Gastrocnemius medialis (tissue), 4 donors: ENCODE measurements at regions not wholly inside any gene's neighbourhood (a gene's known extent, or its start where the extent isn't known, plus 50 kb on each side); places are given as distances from the start of the nearest gene placed in this dataset.
"Not testable (repeated sequence)": the region's sequence is repeated elsewhere in the genome, so short reads cannot be mapped to it uniquely, and the experiment has no call there.

ENCODE experiments used
- ATAC-seq, 2 donors: fragments of 150-250 bp; one replicate each; pipeline ENCODE4 v1.9.1; 2016
- DNase-seq, 2 donors: peaks; one replicate each; pipeline ENCODE4 v3.0.0-alpha.2; 2019
- H3K27ac ChIP-seq, 4 donors: fragments of 200-600 bp; sonication (generic); 1 replicate in 1 of 4; 2 replicates in 3 of 4; pipeline ENCODE4 v1.5.1; 2016 to 2018; ENCODE audit warnings: mild to moderate bottlenecking in 2 of 4, moderate library complexity in 1 of 4
- H3K27me3 ChIP-seq, 3 donors: fragments of 200-600 bp; sonication (generic) in 2 of 3; 1 replicate in 1 of 3; 2 replicates in 2 of 3; pipeline versions ENCODE4 v1.5.1 to v1.6.0; 2016 to 2019; ENCODE audit warnings: mild to moderate bottlenecking in 1 of 3, moderate library complexity in 1 of 3
- H3K36me3 ChIP-seq, 2 donors: fragments of 200-600 bp; sonication (generic) in 1 of 2; one replicate each; pipeline ENCODE4 v1.5.1; 2017 to 2018
- H3K4me1 ChIP-seq, 2 donors: fragments of 200-600 bp; sonication (generic) in 1 of 2; one replicate each; pipeline ENCODE4 v1.5.1; 2016 to 2017; ENCODE audit warnings: mild to moderate bottlenecking in 2 of 2
- H3K4me3 ChIP-seq, 4 donors: fragments of 200-600 bp; sonication (generic) in 3 of 4; 1 replicate in 1 of 4; 2 replicates in 3 of 4; pipeline ENCODE4 v1.5.1; 2016 to 2019; ENCODE audit warnings: mild to moderate bottlenecking in 2 of 4
- H3K9me3 ChIP-seq, 3 donors: fragments of 200-600 bp; sonication (generic) in 2 of 3; 1 replicate in 1 of 3; 2 replicates in 2 of 3; pipeline ENCODE4 v1.5.1; 2016 to 2019
- CTCF ChIP-seq, 5 experiments: fragments of 450-650 bp in 3 of 5; fragments of 200-600 bp in 2 of 5; sonication (generic) in 2 of 5; IDR thresholded peaks in 4 of 5; conservative IDR thresholded peaks in 1 of 5; 1 replicate in 4 of 5; 2 replicates in 1 of 5; pipeline ENCODE4 v1.5.1; 2016 to 2019; ENCODE audit warnings: antibody characterized with exemption in 5 of 5, mild to moderate bottlenecking in 3 of 5, moderate library complexity in 3 of 5
- POLR2A ChIP-seq, 2 donors: fragments of 450-650 bp; IDR thresholded peaks; one replicate each; pipeline ENCODE4 v1.6.1; 2017; ENCODE audit warnings: antibody characterized with exemption in 2 of 2, mild to moderate bottlenecking in 2 of 2, moderate library complexity in 2 of 2
- in situ Hi-C, 4 donors: fragments of 200-750 bp; cut with MboI; loops; one replicate each; pipeline versions ENCODE4 v1.15.0 to v1.8.0; 2017; ENCODE audit warnings: low sequenced_read_pairs in 4 of 4
- intact Hi-C: fragments of 100-400 bp; cut with DNase I; formaldehyde crosslinking; loops from one replicate; pipeline ENCODE4 v1.15.1; 2023; ENCODE audit warnings: low total_unique reads

- no peaks in the 10 kb centered on the region for H3K36me3 ChIP-seq
- TF ChIP-seq POLR2A (IDR thresholded peaks at IDR 0.05) (no peak), CTCF (IDR thresholded peaks at IDR 0.05 in 4 of 5, conservative IDR thresholded peaks at IDR 0.05 in 1 of 5) (no peak)
- ATAC-seq (no peak), DNase-seq (no peak)
- H3K27me3 ChIP-seq: no peaks in the 10 kb centered on the region
- no peaks in the 10 kb centered on the region for H3K4me1 ChIP-seq
- in situ Hi-C loops: no loop called here
- H3K27ac ChIP-seq: no peak overlapping the region
- intact Hi-C loops: no loop called here
- no peaks in the 10 kb centered on the region for H3K9me3 ChIP-seq
- H3K4me3 ChIP-seq: no peak overlapping the region
Observed at GRCh38 chr2:130289780-130290179, 52.9 kb upstream of the IMP4 start.

- no peaks in the 10 kb centered on the region for H3K36me3 ChIP-seq
- in situ Hi-C loops (no loop called here), intact Hi-C loops (no loop called here)
- H3K9me3 ChIP-seq: no peaks in the 10 kb centered on the region
- TF ChIP-seq CTCF (IDR thresholded peaks at IDR 0.05 in 4 of 5, conservative IDR thresholded peaks at IDR 0.05 in 1 of 5) (no peak), POLR2A (IDR thresholded peaks at IDR 0.05) (no peak)
- H3K4me3 ChIP-seq: no peak overlapping the region
- no peak overlapping the region for H3K27ac ChIP-seq
- ATAC-seq (no peak), DNase-seq (no peak)
- H3K4me1 ChIP-seq: no peaks in the 10 kb centered on the region
- H3K27me3 ChIP-seq: no peaks in the 10 kb centered on the region
Observed at GRCh38 chr2:130288467-130289403, 54.0 kb upstream of the IMP4 start.

GRCh38 chr2:130287656-130288026 lies 55.1 kb upstream of the IMP4 start:
- intact Hi-C loops: no loop called here
- in situ Hi-C loops: no loop called here
- Histone ChIP-seq H3K36me3 (no peaks in the 10 kb centered on the region), H3K27me3 (no peaks in the 10 kb centered on the region), H3K4me3 (no peak overlapping the region), H3K4me1 (no peaks in the 10 kb centered on the region), H3K9me3 (no peaks in the 10 kb centered on the region), H3K27ac (no peak overlapping the region)
- DNase-seq: no peak
- ATAC-seq: no peak
- TF ChIP-seq POLR2A (IDR thresholded peaks at IDR 0.05) (no peak), CTCF (IDR thresholded peaks at IDR 0.05 in 4 of 5, conservative IDR thresholded peaks at IDR 0.05 in 1 of 5) (no peak)

- no peaks in the 10 kb centered on the region for H3K36me3 ChIP-seq
- H3K27me3 ChIP-seq: no peaks in the 10 kb centered on the region
- no peaks in the 10 kb centered on the region for H3K4me1 ChIP-seq
- intact Hi-C loops (no loop called here), in situ Hi-C loops (no loop called here)
- ATAC-seq: no peak
- H3K9me3 ChIP-seq: no peaks in the 10 kb centered on the region
- no peak for TF ChIP-seq POLR2A (IDR thresholded peaks at IDR 0.05)
- TF ChIP-seq CTCF (IDR thresholded peaks at IDR 0.05 in 4 of 5, conservative IDR thresholded peaks at IDR 0.05 in 1 of 5): no peak
- no peak overlapping the region for H3K27ac ChIP-seq
- no peak for DNase-seq
- H3K4me3 ChIP-seq: no peak overlapping the region
Observed at GRCh38 chr2:130286983-130287655, 55.6 kb upstream of the IMP4 start.

- in situ Hi-C loops, H3K27me3 ChIP-seq, H3K9me3 ChIP-seq, intact Hi-C loops, H3K27ac ChIP-seq, ATAC-seq, H3K36me3 ChIP-seq, DNase-seq, H3K4me3 ChIP-seq, H3K4me1 ChIP-seq: not testable (repeated sequence)
Observed at GRCh38 chr2:130283341-130283869, 59.3 kb upstream of the IMP4 start.

- H3K9me3 ChIP-seq, ATAC-seq, in situ Hi-C loops, intact Hi-C loops, H3K27me3 ChIP-seq, H3K4me3 ChIP-seq, H3K36me3 ChIP-seq, DNase-seq, H3K4me1 ChIP-seq, H3K27ac ChIP-seq: not testable (repeated sequence)
Observed at GRCh38 chr2:130279551-130279950, 63.1 kb upstream of the IMP4 start.

GRCh38 chr2:130268333-130268732 lies 70.1 kb upstream of the TUBA3E start:
- DNase-seq, H3K4me3 ChIP-seq, H3K27me3 ChIP-seq, intact Hi-C loops, H3K27ac ChIP-seq, H3K36me3 ChIP-seq, H3K4me1 ChIP-seq, ATAC-seq, H3K9me3 ChIP-seq, in situ Hi-C loops: not testable (repeated sequence)
